Neutrophil (primary cell): ENCODE measurements at regions not wholly inside any gene's neighbourhood (a gene's known extent, or its start where the extent isn't known, plus 50 kb on each side); places are given as distances from the start of the nearest gene placed in this dataset.
"Not testable (repeated sequence)": the region's sequence is repeated elsewhere in the genome, so short reads cannot be mapped to it uniquely, and the experiment has no call there.

ENCODE experiments used
- H3K27ac ChIP-seq: fragments of 200-600 bp; sonication (generic); 2 replicates; pipeline ENCODE4 v1.5.1; 2016; ENCODE audit warnings: mild to moderate bottlenecking, moderate library complexity
- H3K27me3 ChIP-seq: fragments of 200-600 bp; sonication (generic); 2 replicates; pipeline ENCODE4 v1.6.0; 2016; ENCODE audit warnings: mild to moderate bottlenecking
- H3K36me3 ChIP-seq: fragments of 200-600 bp; sonication (generic); 2 replicates; pipeline ENCODE4 v1.5.1; 2017
- H3K4me1 ChIP-seq, 2 experiments: fragments of 200-600 bp in 1 of 2; sonication (generic) in 1 of 2; 1 replicate in 1 of 2; 2 replicates in 1 of 2; pipeline versions ENCODE4 v1.5.1 to v1.6.1; 2013 to 2016; ENCODE audit warnings: low read depth in 1 of 2, low read length in 1 of 2, mild to moderate bottlenecking in 1 of 2, moderate library complexity in 1 of 2; ENCODE audit not compliant: control insufficient read depth in 1 of 2, insufficient read depth in 1 of 2
- H3K4me3 ChIP-seq, 2 experiments: fragments of 200-600 bp in 1 of 2; sonication (generic) in 1 of 2; 1 replicate in 1 of 2; 2 replicates in 1 of 2; pipeline ENCODE4 v1.5.1; 2013 to 2016; ENCODE audit warnings: low read depth in 1 of 2, low read length in 1 of 2, mild to moderate bottlenecking in 1 of 2, moderate library complexity in 1 of 2
- H3K9me3 ChIP-seq: fragments of 200-600 bp; sonication (generic); 2 replicates; pipeline ENCODE4 v1.5.1; 2016
- TF ChIP-seq, protein P1 (sequence below): fragments of 200-600 bp; sonication (generic); IDR thresholded peaks from 2 replicates; pipeline ENCODE4 v1.5.1; 2016; ENCODE audit warnings: antibody characterized with exemption

DNA sequence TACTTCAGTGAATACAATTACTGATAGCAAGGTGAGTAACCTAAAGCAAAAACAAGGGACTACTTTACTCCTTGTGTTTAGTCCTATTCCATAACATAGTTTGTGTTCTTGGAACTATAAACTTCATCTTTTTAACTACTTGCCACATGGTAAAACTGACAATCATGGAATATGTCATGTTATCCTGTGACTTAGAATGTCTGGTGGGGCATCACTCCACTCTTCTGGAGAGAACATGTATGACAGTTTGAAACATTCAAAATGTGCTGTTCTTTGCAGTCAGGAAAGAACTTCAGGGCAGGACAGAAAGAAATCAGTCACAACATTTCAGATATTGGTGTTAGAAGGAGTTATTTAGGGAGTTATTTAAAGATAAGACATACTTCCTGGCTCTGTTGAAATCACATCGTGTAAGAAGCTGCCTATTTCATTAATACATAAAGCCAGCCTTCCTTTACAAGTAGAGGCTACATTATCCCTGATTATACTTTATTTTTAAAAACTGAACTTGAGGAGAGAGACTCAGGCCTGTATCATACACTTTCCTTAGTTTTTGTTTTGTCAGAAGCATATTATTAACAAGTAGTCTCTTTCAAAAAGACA lies 184.9 kb downstream of the SPATA31A6 start:
- not testable (repeated sequence) for H3K9me3 ChIP-seq, H3K36me3 ChIP-seq, H3K27me3 ChIP-seq, H3K27ac ChIP-seq, H3K4me3 ChIP-seq
- peaks cover 10 to 13% of the 10 kb centered on the region in 2 experiments for H3K4me1 ChIP-seq

DNA sequence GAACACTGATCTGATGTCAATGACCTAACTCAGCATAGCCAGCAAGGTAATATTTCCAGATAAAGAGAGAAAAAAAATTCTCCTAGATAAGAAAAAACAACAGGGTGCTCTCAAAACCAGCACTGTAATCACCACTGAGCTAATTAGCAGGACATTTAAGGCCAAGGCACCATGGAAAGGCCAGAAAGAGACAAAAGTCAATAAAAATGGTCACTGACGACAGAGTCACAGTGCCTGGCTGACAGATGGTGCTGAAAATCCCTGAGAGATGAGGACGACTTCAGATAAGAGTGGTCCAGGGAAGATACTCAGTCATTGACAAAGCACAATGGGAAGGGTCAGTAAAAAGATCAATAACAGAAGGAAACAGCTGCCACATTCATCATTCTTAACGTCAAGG lies 186.7 kb downstream of the SPATA31A6 start:
- not testable (repeated sequence) for H3K36me3 ChIP-seq, H3K27ac ChIP-seq, H3K9me3 ChIP-seq, H3K4me3 ChIP-seq, H3K27me3 ChIP-seq
- peaks cover 10% of the 10 kb centered on the region in 2 experiments for H3K4me1 ChIP-seq

DNA sequence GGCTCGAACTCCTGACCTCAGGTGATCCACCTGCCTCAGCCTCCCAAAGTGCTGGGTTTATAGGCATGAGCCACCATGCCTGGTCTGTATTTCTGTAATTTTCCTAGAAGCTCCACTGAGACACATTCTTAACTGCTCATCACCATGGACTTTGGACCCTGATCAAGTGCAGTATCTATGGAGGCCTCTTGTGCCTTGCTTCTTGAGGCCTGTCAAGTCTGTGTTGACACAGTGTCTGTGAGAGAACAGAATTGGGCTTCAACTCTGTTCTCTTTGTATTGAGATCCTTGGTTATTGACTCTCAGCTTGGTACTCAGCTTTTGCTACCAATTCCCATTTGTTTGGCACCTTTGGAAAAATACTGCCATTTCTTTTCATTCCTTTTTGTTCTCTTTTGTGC lies 188.0 kb downstream of the SPATA31A6 start:
- not testable (repeated sequence) for H3K27ac ChIP-seq, H3K4me3 ChIP-seq, H3K27me3 ChIP-seq, H3K9me3 ChIP-seq, H3K36me3 ChIP-seq, H3K4me1 ChIP-seq

DNA sequence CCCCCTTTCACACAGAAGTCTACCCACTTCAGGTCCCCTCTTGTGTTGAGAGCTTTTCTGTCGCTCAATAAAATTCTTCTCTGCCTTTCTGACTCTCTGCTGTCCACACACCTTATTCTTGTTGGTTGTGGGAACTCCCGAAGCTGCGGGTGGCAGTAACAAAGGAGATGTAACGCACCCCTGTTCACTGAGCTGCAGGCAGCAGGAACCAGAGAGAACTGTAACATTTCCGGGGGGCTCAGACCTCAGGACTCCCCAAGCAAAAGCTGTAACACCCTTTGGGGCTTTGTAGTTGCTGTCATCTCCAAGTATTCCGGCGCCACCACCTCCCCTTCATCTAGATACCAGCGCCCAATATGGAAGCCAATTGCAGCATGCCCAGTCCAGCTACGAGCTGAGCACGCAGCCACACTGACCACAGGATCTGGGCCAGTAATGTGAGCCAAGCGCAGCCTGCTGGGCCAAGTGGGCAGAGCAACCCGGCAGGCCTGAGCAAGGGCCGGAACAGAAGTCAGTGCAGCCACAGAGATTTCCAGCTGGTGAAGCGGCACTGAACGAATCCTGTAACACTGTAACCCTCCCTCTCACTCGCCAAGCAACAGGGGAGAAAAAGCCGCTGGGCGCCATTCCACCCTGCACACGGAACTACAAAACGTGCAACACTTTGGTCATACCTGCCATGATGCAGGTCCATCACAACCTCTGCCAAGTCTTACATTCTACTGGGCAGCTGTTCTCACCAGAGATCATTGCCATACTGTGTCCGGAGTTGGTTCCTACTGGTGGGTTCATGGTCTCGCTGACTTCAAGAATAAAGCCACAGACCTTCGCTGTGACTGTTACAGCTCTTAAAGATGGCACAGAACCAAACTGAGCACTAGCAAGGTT lies 194.3 kb downstream of the SPATA31A6 start:
- not testable (repeated sequence) for H3K36me3 ChIP-seq, H3K27me3 ChIP-seq, H3K4me1 ChIP-seq, H3K9me3 ChIP-seq, H3K4me3 ChIP-seq, H3K27ac ChIP-seq

DNA sequence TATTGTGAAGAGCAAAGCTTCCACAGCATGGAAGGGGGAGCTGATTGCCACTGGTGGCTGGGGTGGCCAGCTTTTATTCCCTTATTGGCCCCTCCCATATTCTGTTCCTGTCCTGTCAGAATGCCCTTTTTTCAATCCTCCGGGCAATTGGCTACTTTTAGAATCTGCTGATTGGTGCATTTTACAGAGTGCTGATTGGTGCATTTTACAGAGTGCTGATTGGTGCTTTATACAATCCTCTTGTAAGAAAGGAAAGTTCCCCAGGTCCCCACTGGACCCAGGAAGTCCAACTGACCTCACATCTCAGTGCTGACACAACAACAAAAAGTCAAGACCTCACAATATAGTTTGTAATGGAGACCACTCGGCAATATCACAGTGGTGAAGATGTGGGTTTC lies 195.0 kb downstream of the SPATA31A6 start:
- Histone ChIP-seq H3K27ac (no peak overlapping the region), H3K9me3 (no peaks in the 10 kb centered on the region), H3K27me3 (no peaks in the 10 kb centered on the region), H3K4me3 (no peak overlapping the region), H3K4me1 (no peaks in the 10 kb centered on the region), H3K36me3 (no peaks in the 10 kb centered on the region)
- TF ChIP-seq, protein P1, sequence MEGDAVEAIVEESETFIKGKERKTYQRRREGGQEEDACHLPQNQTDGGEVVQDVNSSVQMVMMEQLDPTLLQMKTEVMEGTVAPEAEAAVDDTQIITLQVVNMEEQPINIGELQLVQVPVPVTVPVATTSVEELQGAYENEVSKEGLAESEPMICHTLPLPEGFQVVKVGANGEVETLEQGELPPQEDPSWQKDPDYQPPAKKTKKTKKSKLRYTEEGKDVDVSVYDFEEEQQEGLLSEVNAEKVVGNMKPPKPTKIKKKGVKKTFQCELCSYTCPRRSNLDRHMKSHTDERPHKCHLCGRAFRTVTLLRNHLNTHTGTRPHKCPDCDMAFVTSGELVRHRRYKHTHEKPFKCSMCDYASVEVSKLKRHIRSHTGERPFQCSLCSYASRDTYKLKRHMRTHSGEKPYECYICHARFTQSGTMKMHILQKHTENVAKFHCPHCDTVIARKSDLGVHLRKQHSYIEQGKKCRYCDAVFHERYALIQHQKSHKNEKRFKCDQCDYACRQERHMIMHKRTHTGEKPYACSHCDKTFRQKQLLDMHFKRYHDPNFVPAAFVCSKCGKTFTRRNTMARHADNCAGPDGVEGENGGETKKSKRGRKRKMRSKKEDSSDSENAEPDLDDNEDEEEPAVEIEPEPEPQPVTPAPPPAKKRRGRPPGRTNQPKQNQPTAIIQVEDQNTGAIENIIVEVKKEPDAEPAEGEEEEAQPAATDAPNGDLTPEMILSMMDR = no peak

DNA sequence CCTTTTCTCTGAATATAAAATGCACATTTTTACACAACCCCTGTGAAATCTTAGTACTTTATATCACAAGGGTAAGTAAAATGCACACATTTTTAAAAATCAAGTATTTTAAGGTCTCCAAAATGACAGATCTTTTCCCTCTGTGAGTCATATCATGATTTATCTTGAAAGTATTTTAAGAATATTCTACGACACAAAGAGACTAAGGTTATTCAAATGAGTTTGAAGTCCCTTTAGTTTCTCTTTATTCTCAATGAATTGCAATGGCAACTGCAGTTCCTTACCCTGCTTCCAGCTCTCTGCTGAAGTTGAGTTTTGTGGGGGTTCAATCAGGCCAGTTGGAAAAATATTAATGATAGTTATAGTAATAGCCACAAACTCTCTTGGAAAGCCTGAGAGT lies 196.1 kb downstream of the SPATA31A6 start:
- not testable (repeated sequence) for H3K4me3 ChIP-seq, H3K36me3 ChIP-seq, H3K4me1 ChIP-seq, H3K9me3 ChIP-seq, H3K27ac ChIP-seq, H3K27me3 ChIP-seq

DNA sequence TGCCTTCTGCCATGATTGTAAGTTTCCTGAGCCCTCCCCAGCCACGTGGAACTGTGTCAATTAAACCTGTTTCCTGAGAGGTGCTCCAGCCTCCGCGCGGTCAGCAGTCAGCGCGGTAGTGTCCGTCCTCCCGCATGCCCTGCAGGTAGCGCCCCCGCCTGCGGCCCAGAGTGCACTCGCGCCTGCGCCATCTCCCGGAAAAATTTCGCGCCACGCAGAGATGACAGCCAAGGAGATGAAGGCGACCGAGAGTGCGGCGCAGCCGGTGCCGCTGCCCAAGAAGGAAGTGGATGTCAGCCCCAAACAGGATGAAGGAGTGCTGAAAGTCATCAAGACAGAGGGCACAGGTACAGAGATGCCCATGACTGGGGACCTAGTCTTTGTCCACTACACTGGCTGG lies 201.1 kb downstream of the SPATA31A6 start:
- not testable (repeated sequence) for H3K9me3 ChIP-seq, H3K4me3 ChIP-seq, H3K27ac ChIP-seq, H3K4me1 ChIP-seq, H3K36me3 ChIP-seq, H3K27me3 ChIP-seq

DNA sequence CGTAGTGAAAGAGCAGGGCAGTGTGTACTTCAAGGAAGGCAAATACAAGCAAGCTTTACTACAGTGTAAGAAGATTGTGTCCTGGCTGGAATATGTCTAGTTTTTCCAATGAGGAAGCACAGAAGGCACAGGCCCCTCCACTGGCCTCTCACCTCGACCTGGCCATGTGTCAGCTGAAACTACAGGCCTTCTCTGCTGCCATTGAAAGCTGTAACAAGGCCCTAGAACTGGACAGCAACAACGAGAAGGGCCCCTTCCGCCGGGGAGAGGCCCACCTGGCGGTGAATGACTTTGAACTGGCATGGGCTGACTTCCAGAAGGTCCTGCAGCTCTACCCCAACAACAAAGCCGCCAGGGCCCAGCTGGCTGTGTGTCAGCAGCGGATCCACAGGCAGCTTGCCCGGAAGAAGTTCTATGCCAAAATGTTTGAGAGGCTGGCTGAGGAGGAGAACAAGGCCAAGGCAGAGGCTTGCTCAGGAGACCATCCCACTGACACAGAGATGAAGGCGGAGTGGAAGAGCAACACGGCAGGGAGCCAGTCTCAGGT lies 202.2 kb downstream of the SPATA31A6 start:
- not testable (repeated sequence) for H3K27ac ChIP-seq, H3K9me3 ChIP-seq, H3K4me3 ChIP-seq, H3K4me1 ChIP-seq, H3K36me3 ChIP-seq, H3K27me3 ChIP-seq

DNA sequence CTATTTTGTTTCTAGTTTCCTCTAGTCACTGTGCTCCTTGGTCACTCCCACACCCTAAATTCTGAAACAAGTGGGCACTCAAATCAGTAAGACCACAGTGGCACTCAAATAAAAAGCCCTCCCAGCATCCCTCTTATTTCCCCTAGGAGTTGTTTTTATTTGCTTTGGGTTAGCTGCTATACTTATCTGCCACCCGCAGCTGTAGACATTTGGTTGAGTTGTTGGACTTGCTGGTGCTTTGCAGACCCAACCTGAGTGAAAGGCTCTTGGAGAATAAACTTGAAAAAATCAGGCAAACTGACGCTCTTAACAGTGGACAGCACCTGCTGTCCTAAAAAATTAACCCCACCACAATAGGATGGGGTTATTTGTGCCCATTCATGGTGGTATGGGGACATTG lies 203.0 kb downstream of the SPATA31A6 start:
- Histone ChIP-seq H3K27ac (no peak overlapping the region), H3K27me3 (no peaks in the 10 kb centered on the region), H3K36me3 (no peaks in the 10 kb centered on the region), H3K4me1 (no peaks in the 10 kb centered on the region), H3K9me3 (no peaks in the 10 kb centered on the region), H3K4me3 (no peak overlapping the region)
- TF ChIP-seq, protein P1 = no peak
